ENCODE measurements at regions not wholly inside any gene's neighbourhood (a gene's known extent, or its start where the extent isn't known, plus 50 kb on each side); places are given as distances from the start of the nearest gene placed in this dataset.

DNA sequence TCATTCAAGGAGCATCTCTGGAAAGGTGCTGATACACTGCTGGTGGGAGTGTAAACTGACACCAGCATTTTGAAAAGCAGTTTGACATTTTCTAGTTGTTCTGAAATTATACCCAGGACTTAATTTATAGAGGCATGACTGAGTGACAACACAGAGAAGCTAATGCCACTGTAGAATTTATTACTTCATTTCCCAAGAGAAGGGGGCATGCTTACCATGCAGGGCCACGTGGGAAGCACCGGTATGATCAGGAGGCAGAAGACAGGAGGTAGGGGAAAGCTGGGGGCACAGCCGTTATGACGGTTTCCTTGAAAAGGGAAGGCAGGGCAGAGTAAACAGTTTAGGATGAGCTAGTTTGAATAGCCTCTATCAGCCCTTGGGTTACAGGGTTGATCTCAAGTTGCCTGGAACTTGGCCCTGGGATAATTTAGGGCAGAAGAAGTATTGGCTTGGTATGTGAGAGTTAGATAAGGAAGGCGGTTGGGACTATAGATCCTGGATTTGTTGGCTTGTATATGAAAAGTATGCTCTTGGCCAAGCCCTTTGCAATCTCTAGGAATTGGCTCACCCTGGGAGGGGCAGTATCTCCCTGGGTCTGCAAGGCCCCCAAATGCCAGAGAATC lies 305.7 kb downstream of the ENC1 start:
- Histone ChIP-seq H3K4me1 (ENCODE audit: insufficient read depth, low read length, poor library complexity, severe bottlenecking) (no peaks in the 10 kb centered on the region), H3K27me3 (replicated peaks; ENCODE audit: insufficient read depth, low read depth, low read length, poor library complexity) (no peaks in the 10 kb centered on the region), H3K9me3 (ENCODE audit: low read depth, low read length, poor library complexity, severe bottlenecking) (no peaks in the 10 kb centered on the region), H3K27ac (ENCODE audit: low read depth, low read length, poor library complexity, severe bottlenecking) (no peak overlapping the region), H3K36me3 (ENCODE audit: insufficient read depth, low read length, poor library complexity, severe bottlenecking) (no peaks in the 10 kb centered on the region), H3K4me3 (ENCODE audit: low read depth, low read length, poor library complexity, severe bottlenecking) (no peak overlapping the region)
- POLR2A ChIA-PET (ENCODE audit: low non-redundant PET), result no interaction called here
- CTCF ChIA-PET, result interaction anchor here (0.8 kb wide), 1 partner anchor 69 kb away, joined by 3 read pairs; no protein-coding TSS in a partner anchor
- no peak for TF ChIP-seq EZH2 (IDR thresholded peaks at IDR 0.05; ENCODE audit: borderline replicate concordance, low read depth, low read length, poor library complexity, severe bottlenecking)
- TF ChIP-seq, protein P1, sequence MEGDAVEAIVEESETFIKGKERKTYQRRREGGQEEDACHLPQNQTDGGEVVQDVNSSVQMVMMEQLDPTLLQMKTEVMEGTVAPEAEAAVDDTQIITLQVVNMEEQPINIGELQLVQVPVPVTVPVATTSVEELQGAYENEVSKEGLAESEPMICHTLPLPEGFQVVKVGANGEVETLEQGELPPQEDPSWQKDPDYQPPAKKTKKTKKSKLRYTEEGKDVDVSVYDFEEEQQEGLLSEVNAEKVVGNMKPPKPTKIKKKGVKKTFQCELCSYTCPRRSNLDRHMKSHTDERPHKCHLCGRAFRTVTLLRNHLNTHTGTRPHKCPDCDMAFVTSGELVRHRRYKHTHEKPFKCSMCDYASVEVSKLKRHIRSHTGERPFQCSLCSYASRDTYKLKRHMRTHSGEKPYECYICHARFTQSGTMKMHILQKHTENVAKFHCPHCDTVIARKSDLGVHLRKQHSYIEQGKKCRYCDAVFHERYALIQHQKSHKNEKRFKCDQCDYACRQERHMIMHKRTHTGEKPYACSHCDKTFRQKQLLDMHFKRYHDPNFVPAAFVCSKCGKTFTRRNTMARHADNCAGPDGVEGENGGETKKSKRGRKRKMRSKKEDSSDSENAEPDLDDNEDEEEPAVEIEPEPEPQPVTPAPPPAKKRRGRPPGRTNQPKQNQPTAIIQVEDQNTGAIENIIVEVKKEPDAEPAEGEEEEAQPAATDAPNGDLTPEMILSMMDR (conservative IDR thresholded peaks at IDR 0.05; ENCODE audit: low read depth, low read length), result no peak
- intact Hi-C loops (cut with micrococcal nuclease; ENCODE audit: unreplicated experiment), result no loop called here
- BruUV-seq (replicated peaks), result no TSS peak
- DNase-seq (ENCODE audit: low spot score), result no peak

DNA sequence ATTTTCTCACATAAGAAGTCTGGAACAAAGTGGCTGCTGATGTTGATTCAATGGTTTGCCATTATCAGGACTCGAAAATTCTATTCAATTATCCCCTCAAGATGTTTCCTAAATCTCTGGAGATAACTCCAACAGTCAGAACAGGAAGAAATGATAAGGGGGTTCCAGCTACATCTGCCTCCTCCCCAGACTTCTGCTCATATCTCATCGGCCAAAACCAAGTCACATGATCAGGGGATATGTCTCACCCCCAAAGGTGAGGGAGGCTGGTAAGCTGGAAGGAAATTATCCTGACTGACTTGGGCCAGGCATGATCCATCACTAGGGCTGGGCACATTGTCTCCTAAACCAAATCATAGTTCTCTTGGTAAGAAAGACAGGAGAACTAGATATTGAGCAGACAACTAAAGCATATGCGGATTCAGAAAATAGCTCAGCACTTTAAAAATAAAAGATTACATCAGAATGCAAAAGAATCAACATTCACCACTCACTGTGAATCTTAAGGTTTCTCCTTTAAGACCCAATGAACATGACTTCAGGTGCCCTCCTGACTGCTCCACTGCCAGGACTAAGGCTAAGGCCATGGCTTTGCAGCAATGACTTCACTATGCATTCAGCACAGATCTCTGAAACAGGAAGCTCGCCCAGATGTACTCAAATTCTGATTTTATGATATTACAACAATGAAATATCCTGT lies 306.3 kb downstream of the ENC1 start:
- TF ChIP-seq, protein P1 (conservative IDR thresholded peaks at IDR 0.05; ENCODE audit: low read depth, low read length), result no peak
- TF ChIP-seq EZH2 (IDR thresholded peaks at IDR 0.05; ENCODE audit: borderline replicate concordance, low read depth, low read length, poor library complexity, severe bottlenecking), result no peak
- Histone ChIP-seq H3K9me3 (ENCODE audit: low read depth, low read length, poor library complexity, severe bottlenecking) (no peaks in the 10 kb centered on the region), H3K27me3 (replicated peaks; ENCODE audit: insufficient read depth, low read depth, low read length, poor library complexity) (no peaks in the 10 kb centered on the region), H3K27ac (ENCODE audit: low read depth, low read length, poor library complexity, severe bottlenecking) (no peak overlapping the region), H3K4me1 (ENCODE audit: insufficient read depth, low read length, poor library complexity, severe bottlenecking) (no peaks in the 10 kb centered on the region), H3K4me3 (ENCODE audit: low read depth, low read length, poor library complexity, severe bottlenecking) (no peak overlapping the region), H3K36me3 (ENCODE audit: insufficient read depth, low read length, poor library complexity, severe bottlenecking) (no peaks in the 10 kb centered on the region)
- ChIA-PET CTCF (interaction anchor here (0.8 kb wide), 1 partner anchor 68 kb away, joined by 3 read pairs; no protein-coding TSS in a partner anchor), POLR2A (ENCODE audit: low non-redundant PET) (no interaction called here)
- no TSS peak for BruUV-seq (replicated peaks)
- no peak for DNase-seq (ENCODE audit: low spot score)
- intact Hi-C loops (cut with micrococcal nuclease; ENCODE audit: unreplicated experiment), result no loop called here

DNA sequence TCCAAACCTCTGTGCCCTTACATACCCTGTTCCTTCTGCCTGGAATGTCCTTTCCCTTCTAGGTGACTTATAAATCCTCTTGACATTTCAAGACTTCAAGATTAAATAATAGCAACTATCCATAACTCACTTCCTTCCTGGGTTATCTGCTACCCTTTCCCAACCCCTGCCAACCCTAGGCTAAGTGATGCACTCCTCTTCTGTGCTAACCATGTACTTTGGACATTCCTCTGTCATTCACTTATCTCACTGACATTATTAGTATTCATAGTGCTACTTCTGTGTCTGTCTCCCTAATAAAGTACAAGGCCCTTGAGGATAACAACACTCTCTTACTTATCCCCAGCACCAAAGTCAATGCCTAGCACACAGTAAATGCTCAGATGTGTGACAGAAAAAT lies 307.1 kb downstream of the ENC1 start:
- H3K4me1 ChIP-seq (ENCODE audit: insufficient read depth, low read length, poor library complexity, severe bottlenecking), result no peaks in the 10 kb centered on the region
- no TSS peak for BruUV-seq (replicated peaks)
- no peak for DNase-seq (ENCODE audit: low spot score)
- intact Hi-C loops (cut with micrococcal nuclease; ENCODE audit: unreplicated experiment), result no loop called here
- H3K9me3 ChIP-seq (ENCODE audit: low read depth, low read length, poor library complexity, severe bottlenecking), result no peaks in the 10 kb centered on the region
- POLR2A ChIA-PET (ENCODE audit: low non-redundant PET), result no interaction called here
- no peak overlapping the region for H3K27ac ChIP-seq (ENCODE audit: low read depth, low read length, poor library complexity, severe bottlenecking)
- H3K27me3 ChIP-seq (replicated peaks; ENCODE audit: insufficient read depth, low read depth, low read length, poor library complexity), result no peaks in the 10 kb centered on the region
- no peak overlapping the region for H3K4me3 ChIP-seq (ENCODE audit: low read depth, low read length, poor library complexity, severe bottlenecking)
- CTCF ChIA-PET, result no interaction called here
- no peak for TF ChIP-seq EZH2 (IDR thresholded peaks at IDR 0.05; ENCODE audit: borderline replicate concordance, low read depth, low read length, poor library complexity, severe bottlenecking)
- TF ChIP-seq, protein P1 (conservative IDR thresholded peaks at IDR 0.05; ENCODE audit: low read depth, low read length), result no peak
- H3K36me3 ChIP-seq (ENCODE audit: insufficient read depth, low read length, poor library complexity, severe bottlenecking), result no peaks in the 10 kb centered on the region
